Ishikawa (cell line): ENCODE measurements at regions not wholly inside any gene's neighbourhood (a gene's known extent, or its start where the extent isn't known, plus 50 kb on each side); places are given as distances from the start of the nearest gene placed in this dataset.

Experiments used
- CEBPB ChIP-seq: IDR thresholded peaks from 2 replicates; pipeline ENCODE4 v1.6.1; 2012
- CREB1 ChIP-seq: IDR thresholded peaks from 2 replicates; pipeline ENCODE4 v1.6.1; 2012; ENCODE audit warnings: low read depth
- EGR1 ChIP-seq: IDR thresholded peaks from 2 replicates; pipeline ENCODE4 v1.6.1; 2012
- EP300 ChIP-seq: IDR thresholded peaks from 2 replicates; pipeline ENCODE4 v1.6.1; 2012; ENCODE audit warnings: borderline replicate concordance
- FOXM1 ChIP-seq: IDR thresholded peaks from 2 replicates; pipeline ENCODE4 v1.6.1; 2012; ENCODE audit warnings: low read depth, borderline replicate concordance
- MAX ChIP-seq: IDR thresholded peaks from 2 replicates; pipeline ENCODE4 v1.6.1; 2012
- NFIC ChIP-seq: IDR thresholded peaks from 2 replicates; pipeline ENCODE4 v1.6.1; 2012
- RAD21 ChIP-seq: IDR thresholded peaks from 2 replicates; pipeline ENCODE4 v1.6.1; 2012; ENCODE audit warnings: low read depth
- TAF1 ChIP-seq: IDR thresholded peaks from 2 replicates; pipeline ENCODE4 v1.6.1; 2012; ENCODE audit warnings: low read depth, mild to moderate bottlenecking
- TCF12 ChIP-seq: IDR thresholded peaks from 2 replicates; pipeline ENCODE4 v1.6.1; 2012; ENCODE audit warnings: low read depth
- TEAD4 ChIP-seq: IDR thresholded peaks from 2 replicates; pipeline ENCODE4 v1.6.1; 2012
- YY1 ChIP-seq: IDR thresholded peaks from 2 replicates; pipeline ENCODE4 v1.6.1; 2012; ENCODE audit warnings: low read depth
- ZBTB7A ChIP-seq: IDR thresholded peaks from 2 replicates; pipeline ENCODE4 v1.6.1; 2012; ENCODE audit warnings: low read depth
- TF ChIP-seq, protein P1 (sequence below): IDR thresholded peaks from 2 replicates; pipeline ENCODE4 v1.6.1; 2012
- TF ChIP-seq, protein P2 (sequence below): IDR thresholded peaks from 2 replicates; pipeline ENCODE4 v1.6.1; 2012; ENCODE audit warnings: low read depth, mild to moderate bottlenecking

GRCh38 chr4:128700659-128701350 is 108.7 kb upstream of the JADE1 start:
- TF ChIP-seq, protein P1, sequence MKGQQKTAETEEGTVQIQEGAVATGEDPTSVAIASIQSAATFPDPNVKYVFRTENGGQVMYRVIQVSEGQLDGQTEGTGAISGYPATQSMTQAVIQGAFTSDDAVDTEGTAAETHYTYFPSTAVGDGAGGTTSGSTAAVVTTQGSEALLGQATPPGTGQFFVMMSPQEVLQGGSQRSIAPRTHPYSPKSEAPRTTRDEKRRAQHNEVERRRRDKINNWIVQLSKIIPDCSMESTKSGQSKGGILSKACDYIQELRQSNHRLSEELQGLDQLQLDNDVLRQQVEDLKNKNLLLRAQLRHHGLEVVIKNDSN: no peak
- TF ChIP-seq EGR1: no peak

- no peak for TF ChIP-seq CREB1
- TF ChIP-seq ZBTB7A: no peak
- TF ChIP-seq, protein P1: no peak
- no peak for TF ChIP-seq EGR1
- no peak for TF ChIP-seq FOXM1
- no peak for TF ChIP-seq YY1
Observed at GRCh38 chr4:128698386-128698785, 111.1 kb upstream of the JADE1 start.

GRCh38 chr4:128697323-128697722 is 112.2 kb upstream of the JADE1 start:
- TF ChIP-seq FOXM1 (no peak), CREB1 (no peak), TAF1 (no peak), YY1 (no peak), NFIC (no peak), TEAD4 (no peak), CEBPB (no peak), EP300 (no peak)
- TF ChIP-seq, protein P2, sequence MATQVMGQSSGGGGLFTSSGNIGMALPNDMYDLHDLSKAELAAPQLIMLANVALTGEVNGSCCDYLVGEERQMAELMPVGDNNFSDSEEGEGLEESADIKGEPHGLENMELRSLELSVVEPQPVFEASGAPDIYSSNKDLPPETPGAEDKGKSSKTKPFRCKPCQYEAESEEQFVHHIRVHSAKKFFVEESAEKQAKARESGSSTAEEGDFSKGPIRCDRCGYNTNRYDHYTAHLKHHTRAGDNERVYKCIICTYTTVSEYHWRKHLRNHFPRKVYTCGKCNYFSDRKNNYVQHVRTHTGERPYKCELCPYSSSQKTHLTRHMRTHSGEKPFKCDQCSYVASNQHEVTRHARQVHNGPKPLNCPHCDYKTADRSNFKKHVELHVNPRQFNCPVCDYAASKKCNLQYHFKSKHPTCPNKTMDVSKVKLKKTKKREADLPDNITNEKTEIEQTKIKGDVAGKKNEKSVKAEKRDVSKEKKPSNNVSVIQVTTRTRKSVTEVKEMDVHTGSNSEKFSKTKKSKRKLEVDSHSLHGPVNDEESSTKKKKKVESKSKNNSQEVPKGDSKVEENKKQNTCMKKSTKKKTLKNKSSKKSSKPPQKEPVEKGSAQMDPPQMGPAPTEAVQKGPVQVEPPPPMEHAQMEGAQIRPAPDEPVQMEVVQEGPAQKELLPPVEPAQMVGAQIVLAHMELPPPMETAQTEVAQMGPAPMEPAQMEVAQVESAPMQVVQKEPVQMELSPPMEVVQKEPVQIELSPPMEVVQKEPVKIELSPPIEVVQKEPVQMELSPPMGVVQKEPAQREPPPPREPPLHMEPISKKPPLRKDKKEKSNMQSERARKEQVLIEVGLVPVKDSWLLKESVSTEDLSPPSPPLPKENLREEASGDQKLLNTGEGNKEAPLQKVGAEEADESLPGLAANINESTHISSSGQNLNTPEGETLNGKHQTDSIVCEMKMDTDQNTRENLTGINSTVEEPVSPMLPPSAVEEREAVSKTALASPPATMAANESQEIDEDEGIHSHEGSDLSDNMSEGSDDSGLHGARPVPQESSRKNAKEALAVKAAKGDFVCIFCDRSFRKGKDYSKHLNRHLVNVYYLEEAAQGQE: no peak

- TF ChIP-seq ZBTB7A (no peak), RAD21 (no peak), MAX (no peak), TAF1 (no peak), TEAD4 (no peak), EP300 (no peak), NFIC (no peak)
- TF ChIP-seq, protein P2: no peak
Observed at GRCh38 chr4:128690011-128690410, 119.5 kb upstream of the JADE1 start.

DNA sequence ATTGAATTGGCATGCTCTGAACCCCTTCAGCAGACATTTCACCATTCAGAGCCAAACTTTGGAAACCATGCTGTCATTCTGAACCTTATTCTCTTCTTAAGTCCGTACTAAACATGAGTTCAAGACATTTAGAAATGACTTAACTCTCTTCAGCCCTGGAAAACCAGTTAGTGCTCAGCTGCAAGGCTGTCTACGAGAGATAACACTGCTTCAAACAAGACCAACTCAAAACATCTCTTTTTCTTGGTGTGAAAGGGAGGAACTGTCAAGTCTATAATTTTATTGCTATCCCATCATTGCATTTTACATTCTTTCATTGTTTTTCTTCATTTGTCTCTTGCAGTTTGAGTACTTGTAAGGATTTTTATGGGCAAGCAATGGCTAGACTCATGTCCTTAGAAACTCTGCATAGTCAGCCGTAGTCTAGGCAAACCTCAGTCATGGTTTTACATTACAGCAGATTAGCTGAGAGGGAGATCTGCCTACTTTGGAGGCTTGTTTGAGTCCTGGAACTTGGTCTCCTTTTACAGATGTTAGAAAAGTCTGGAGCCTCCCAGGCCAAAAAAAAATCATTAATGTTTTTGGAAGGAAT is 120.6 kb upstream of the JADE1 start:
- no peak for TF ChIP-seq CEBPB
- no peak for TF ChIP-seq EGR1

DNA sequence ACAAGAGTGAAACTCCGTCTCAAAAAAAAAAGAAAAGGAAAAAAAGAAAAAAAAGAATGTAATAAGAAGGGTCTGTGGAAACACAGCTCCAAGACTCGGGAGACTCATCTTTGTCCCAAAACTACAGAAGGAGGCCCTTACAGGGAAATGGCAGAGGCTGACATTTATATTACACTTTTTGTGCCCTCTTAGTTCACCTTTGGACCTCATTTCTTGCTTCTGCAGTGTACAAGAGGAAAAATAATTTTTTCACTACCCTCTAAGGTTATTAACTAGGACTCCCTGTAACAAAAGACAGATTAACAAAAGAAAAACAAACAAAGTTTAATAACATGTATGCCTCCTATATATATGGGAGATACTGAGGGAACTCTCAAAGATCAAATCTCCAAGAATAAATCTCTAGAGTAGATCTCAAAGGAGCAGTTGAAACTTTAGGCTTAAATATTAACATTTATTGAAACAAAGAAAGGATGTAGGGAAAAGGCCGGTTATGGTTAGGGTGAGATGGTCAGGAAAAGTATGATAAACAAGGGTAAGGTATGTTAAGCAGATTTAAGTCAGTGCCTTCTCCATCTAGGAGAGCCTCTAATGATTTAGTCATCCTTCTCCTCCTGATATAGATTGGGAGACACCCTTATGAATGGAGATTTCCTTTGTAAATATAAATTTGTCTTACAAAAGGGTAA is 121.3 kb upstream of the JADE1 start:
- TF ChIP-seq EP300 (no peak), YY1 (no peak), ZBTB7A (no peak), CEBPB (no peak), NFIC (no peak), TCF12 (no peak), EGR1 (no peak), CREB1 (no peak), MAX (no peak), FOXM1 (no peak)
- TF ChIP-seq, protein P2: no peak
- TF ChIP-seq, protein P1: no peak
